HG03045 (cell line): ENCODE measurements at regions not wholly inside any gene's neighbourhood (a gene's known extent, or its start where the extent isn't known, plus 50 kb on each side); places are given as distances from the start of the nearest gene placed in this dataset.

ENCODE experiments used
- ATAC-seq: cut with Tn5 transposase; IDR thresholded peaks from one replicate; pipeline ENCODE4 v1.9.1; 2021; ENCODE audit warnings: mild to moderate bottlenecking, moderate library complexity; ENCODE audit not compliant: unreplicated experiment

DNA sequence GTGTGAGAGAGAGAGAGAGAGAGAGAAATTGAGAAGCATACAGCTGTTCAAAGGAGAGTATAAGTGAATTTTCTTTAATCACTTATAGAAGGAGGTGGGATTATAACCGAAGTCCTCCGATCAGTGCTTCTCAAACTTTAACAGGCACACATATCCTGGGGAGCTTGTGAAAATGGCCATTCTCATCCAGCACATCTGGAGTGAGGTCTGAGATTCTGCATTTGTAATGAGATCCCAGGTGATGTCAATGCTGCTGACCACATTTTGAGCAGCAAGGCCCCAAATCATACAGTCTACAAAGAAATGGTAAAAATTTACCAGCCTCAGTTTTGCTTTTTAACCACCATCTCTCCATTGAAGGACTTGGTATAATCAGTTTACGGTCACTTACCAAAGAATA is 219.0 kb downstream of the PTEN start:
- peak; percentile 19 for ATAC-seq

GRCh38 chr10:88082806-88083596 is 219.6 kb downstream of the PTEN start:
- peak; percentile 71 for ATAC-seq

DNA sequence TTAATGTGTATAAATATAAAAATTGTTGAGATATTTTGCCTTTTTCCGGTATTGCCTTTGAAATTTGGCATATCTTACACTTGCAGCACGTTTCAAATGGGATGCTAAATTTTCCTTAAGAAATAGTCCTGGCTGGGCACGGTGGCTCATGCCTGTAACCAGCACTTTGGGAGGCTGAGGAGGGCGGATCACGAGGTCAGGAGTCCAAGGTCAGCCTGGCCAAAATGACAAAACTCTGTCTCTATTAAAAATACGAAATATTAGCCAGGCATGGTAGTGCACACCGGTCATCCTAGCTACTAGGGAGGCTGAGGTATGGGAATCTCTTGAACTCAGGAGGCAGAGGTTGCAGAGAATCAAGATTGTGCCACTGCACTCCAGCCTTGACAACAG is 220.2 kb downstream of the PTEN start:
- no peak for ATAC-seq

GRCh38 chr10:88086187-88086960 is 222.9 kb downstream of the PTEN start:
- ATAC-seq, result no peak

GRCh38 chr10:88088441-88089340 is 225.3 kb downstream of the PTEN start:
- ATAC-seq, result no peak

DNA sequence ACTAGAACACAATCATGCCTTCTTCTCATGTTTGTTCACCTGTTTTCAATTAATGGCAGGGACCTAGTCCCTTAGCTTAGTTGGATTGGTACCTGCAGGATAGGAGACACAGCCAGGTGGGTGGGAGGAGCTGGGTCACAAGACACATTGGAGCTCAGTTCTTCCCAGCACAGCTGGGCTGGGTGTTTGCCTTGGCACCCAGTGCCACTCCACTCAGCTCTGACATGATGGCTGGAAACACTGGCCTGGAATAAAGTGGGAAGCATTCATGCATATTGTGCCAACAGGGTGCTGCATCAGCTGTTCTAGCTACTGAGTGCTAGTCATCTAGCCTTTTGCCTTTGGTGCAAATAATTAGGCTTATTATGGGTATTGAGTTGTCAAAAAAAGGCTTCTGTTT is 226.1 kb downstream of the PTEN start:
- no peak for ATAC-seq

GRCh38 chr10:88090568-88091214 is 227.3 kb downstream of the PTEN start:
- ATAC-seq, result no peak

- peak; percentile 76 for ATAC-seq
Measured at GRCh38 chr10:88091490-88092061, 228.2 kb downstream of the PTEN start.

- no peak for ATAC-seq
Measured at GRCh38 chr10:88092265-88092664, 228.8 kb downstream of the PTEN start.

GRCh38 chr10:88092973-88093372 is 229.5 kb downstream of the PTEN start:
- ATAC-seq, result no peak

- ATAC-seq, result no peak
Measured at GRCh38 chr10:88094795-88095194, 231.4 kb downstream of the PTEN start.

GRCh38 chr10:88095223-88095721 is 231.8 kb downstream of the PTEN start:
- ATAC-seq, result no peak

GRCh38 chr10:88095778-88096431 is 232.5 kb downstream of the PTEN start:
- ATAC-seq, result no peak

- no peak for ATAC-seq
Measured at GRCh38 chr10:88097092-88097516, 233.7 kb downstream of the PTEN start.

DNA sequence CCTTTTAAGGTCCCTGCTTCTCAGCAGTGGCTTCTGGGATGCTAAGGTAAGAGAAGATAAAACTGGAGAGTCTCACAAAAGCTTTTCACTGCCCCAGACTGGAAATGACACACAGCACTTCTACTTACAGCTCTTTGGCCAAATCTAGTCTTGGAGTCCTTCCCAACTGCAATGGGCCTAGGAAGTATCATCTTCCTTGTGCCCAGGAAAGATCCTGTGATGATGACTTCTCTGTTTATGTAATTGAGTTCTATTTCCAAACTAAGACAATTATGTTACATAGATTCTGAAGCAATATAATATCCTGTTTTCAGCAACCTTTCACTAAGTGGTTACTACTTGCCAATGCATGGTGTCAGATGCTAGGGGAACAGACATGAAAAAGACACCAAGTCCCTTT is 234.1 kb downstream of the PTEN start:
- no peak for ATAC-seq

DNA sequence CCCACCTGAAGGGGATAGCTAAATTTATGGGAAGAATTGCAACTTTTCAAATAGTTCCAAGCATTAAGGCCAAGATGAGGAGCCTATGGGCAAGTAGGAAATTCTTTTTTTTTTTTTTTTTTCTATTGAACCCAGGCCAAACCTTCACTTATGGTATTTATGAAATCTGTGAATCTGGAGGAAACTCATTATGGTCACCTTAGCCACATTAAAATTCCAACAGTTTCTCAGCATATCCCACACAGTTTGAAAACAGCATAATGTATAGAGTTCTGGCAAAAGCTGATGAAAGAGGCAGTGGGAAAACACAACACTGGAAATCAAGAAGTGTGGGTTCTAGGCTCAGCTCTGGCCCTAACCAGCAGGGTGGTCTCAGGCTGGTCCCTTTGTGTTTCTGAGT is 236.9 kb downstream of the PTEN start:
- ATAC-seq, result no peak

GRCh38 chr10:88101666-88102065 is 238.2 kb downstream of the PTEN start:
- no peak for ATAC-seq

DNA sequence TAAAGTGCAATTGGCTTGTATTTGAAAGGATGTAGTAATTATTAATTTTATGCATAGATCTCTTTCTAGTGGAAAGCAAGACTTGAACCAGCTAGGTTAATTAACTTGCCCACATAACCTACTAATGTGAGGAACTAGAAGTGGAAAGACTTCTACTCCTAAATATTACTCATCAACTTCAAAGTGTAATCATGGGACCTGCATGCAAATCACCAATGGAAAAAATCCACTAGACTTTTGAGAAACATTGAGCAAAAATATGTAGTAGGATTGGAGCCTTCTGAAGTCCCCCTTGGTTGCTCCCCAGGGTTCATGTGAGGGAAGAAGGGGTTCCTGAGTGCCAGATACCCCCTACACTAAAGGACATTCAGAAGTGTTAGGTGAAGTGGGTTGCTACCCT is 240.2 kb downstream of the PTEN start:
- ATAC-seq, result no peak

DNA sequence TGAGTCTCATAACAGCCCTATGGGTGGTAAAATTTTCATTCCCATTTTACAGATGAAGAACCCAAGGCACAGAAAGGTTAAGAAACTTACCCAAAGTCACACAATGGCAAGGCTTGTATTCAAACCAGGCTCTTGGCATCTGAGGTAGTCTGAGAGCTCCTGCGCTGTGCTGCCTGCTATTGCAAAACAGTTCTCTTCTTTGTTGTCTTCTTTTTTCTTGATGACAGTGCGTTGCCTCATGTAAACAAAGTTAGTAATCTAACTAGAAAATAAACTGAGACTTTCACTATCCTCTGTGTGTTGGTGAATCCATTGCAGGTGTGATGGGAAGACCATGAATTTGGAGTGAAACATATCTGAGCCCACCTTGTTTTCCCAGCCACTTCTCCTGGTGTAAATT is 240.8 kb downstream of the PTEN start:
- no peak for ATAC-seq

- ATAC-seq, result no peak
Measured at GRCh38 chr10:88106366-88106765, 242.9 kb downstream of the PTEN start.
